GM04503 (cell line): ENCODE measurements at regions not wholly inside any gene's neighbourhood (a gene's known extent, or its start where the extent isn't known, plus 50 kb on each side); places are given as distances from the start of the nearest gene placed in this dataset.
A peak's percentile ranks its signal among the peaks of the same experiment; 100 is the strongest.
"Not testable (repeated sequence)": the region's sequence is repeated elsewhere in the genome, so short reads cannot be mapped to it uniquely, and the experiment has no call there.

Experiments
- DNase-seq: peaks from one replicate; pipeline ENCODE4 v3.0.0-alpha.2; 2012; ENCODE audit warnings: low read depth

DNA sequence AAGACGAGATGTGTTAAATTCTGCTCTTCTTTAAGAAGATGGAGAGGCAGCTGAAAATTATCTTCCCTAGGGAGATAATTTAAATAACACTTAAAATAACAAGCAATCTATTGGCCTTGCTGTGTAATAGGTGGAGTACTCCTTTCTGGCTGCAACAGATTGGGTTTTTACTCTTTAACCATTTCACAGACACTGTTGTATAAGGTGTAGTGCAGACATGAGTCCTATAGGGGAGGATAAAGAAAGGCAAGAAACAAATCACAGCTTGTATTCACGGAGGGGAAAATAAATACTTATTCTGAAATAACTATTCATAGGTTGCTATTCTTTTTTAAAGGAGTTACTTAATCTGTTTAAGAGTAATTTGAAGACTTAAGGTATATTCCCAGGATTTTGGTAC, 252.0 kb downstream of the ZPLD1 start:
- no peak for DNase-seq

DNA sequence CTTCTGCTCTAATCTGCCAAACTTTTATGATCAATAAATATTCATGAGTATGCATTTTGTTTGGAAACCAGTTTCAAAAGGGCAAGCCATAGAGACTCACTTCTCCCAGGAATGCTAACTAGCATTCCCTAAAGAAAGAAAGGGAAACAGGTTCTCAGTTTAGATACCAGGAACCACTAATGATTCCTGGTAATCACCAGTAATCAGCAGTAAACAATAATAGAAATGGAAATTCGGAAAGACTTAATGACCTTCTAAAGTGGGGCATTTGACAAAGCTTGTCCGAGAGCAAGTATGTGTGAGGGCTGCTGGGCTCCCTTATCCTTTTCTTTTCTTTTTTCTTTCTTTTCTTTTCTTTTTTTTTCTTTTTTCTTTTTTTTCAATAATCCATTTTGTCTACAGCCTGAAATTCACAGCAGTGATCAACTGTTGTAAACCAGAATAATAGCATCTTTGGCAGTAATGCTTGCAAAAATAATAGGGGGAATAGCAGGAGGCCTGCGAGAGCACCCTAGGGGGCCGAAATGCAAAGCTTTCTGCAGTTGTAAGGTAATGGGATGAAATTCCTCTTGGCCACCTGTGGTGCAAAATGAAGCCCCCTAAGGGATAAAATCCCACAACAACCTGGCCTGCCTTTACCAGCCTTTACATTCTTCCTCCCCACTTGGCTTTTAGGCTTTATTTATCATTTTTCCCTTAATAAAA, 253.2 kb downstream of the ZPLD1 start:
- no peak for DNase-seq

DNA sequence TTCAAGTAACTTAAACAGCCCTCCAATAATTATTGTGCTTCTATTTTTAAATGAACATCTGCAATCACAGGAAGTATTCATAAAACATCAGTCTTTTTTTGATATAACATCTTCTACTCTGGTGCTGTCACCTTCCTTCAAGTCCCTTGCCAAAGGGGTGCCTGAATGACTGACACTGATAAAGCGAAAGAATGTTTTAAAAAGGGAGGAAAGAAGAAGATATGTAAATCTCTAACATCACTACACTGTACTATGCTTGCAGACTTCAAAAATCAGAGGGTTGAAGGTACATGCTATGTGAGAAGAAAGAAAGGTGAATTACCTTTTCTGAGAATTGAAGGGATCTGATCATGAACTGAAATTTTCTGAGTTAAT, 253.7 kb downstream of the ZPLD1 start:
- no peak for DNase-seq

DNA sequence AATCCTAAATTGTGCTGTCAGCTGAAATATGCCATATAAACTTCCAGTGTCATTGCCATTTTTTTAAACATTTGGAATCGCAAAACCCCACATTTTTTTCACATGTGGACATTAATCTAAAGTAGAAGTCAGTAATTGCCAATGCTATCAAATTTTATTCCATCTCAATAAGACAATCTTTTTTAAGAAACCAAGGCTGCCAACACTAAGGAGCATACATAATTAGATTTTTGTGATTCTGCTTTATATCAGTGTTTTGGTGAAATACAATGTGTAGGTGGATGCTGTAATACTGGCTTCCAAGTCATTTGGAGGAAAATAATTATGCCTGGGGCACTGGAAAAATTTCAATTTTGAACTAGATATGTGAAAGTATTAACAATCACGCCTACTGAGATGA, 256.7 kb downstream of the ZPLD1 start:
- no peak for DNase-seq

DNA sequence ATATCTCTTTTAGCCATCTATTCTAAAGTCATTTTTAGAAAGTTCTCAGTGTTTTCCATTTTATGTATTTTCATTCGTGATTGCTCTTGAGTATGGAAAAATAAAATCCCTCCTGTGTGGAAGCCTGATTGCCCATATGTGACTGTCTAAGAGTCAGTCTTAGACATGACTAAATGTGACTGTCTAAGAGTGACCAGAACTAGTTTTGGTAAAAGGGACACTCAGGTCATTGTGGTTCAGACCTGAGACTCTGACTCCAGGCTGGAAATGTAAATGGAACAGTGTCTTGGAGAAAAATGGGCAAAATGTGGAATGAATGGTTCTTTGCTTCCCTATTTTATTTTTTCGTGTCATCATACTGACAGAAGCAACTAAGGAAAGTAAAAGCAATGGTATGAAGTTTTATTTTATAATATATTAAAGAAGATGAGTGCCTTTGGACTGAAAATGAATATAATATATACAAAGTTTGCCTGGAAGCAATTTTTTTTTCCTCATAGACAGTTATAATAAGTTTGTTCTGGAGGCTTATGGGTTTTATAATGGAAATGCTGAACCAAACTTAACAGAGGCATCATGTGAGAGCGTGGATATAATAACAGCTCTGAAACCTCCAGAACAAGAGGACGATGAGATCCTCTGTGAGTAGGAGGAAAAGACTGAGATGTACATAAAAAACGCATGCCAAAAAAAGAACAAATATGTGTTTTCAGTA, 264.4 kb downstream of the ZPLD1 start:
- DNase-seq, result no peak

DNA sequence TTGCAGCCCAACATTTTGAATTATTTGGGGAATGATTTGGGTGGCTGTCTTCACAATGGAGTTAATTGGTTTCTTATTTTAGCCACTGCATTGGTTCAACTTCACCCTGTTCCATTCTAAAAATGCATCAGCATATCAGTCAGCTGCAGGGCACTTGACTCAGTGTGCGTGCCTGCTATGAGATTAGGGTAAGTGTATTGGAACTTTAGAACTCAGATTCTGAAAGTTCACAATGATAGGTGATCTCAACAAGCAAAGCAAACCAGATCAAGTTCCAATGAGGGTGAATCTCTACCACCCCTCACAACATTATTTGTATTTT, 265.0 kb downstream of the ZPLD1 start:
- no peak for DNase-seq

DNA sequence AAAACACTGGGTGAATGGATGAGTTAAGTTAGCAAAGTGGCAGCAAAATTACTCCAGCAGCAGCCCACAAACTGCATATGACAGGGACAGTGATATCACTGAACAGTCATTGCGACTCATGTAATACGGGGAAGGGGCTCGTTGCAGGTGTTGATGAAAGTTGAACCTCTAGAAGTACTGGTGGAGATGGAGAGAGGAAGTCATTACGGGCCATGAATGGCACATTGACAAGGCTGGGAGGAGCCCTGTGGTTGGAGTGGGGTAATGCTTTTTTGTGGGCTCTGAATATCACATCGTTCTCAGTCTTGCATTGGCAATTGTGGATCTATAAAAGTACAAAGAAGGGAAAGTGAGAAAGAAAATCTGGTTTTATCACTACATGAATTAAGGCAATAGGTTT, 278.1 kb downstream of the ZPLD1 start:
- no peak for DNase-seq

DNA sequence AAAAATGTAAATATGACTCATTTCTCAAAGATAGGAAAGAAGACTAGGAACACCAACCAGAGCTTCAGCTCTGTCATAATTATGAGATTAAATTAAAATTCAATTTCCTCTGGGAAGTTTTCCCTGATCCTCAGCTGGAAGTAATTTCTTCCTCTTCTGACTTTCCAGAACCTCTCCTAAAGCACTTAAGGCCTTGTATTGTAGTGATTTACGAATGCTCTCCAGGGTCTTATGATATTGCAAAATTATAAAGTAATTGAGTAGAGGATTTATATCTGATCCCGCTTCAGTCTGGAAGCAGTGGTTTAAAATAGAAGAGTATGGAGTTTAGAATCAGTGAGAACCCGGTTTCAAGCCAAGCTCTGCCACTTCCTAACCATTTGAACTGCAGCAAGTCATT, 279.8 kb downstream of the ZPLD1 start:
- no peak for DNase-seq

DNA sequence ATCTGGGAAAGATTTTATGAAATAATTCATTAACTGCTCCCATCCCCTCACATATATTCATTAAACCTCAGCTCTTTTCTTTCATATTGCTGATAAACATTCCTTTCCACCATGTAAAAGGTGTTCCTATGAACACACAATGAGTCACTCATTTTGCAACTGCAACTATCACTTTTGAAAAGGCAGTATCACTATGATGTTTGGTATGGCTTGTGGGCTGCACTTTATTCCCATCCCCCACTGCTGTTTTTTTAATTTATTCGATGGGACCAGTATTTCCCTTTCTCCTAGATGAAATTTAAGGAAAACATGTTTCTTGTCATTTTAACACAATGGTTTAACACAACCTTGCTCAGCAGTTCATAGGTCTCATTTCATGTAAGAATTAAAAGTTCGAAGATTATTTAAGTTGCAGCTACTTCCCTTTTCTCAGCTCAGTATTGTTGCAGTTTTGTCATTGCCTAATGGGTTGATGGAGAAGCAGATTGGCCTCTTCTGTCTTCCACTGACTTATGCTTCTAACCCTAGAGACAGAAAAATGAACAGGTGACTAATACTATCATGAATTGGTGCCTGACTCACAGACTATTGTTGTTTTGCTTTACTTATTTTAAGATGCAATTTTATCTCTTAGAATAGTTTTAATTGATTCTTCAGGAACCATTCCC, 280.3 kb downstream of the ZPLD1 start:
- no peak for DNase-seq

DNA sequence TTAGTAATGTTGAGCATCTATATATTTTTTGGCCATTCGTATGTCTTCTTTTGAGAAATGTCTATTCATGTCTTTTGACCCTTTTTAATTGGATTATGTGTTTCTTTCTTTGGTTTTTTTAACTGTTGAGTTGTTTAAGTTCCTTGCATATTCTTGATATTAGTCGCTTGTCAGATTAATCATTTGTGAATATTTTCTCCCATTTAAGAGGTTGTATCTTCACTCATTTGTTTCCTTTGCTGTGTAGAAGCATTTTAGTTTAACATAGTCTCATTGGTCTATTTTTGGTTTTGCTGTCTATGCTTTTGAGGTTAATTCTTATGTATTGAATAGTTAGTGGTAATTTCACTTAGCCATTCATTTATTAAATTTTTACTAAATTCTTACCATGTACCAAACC, 283.8 kb downstream of the ZPLD1 start:
- no peak for DNase-seq

DNA sequence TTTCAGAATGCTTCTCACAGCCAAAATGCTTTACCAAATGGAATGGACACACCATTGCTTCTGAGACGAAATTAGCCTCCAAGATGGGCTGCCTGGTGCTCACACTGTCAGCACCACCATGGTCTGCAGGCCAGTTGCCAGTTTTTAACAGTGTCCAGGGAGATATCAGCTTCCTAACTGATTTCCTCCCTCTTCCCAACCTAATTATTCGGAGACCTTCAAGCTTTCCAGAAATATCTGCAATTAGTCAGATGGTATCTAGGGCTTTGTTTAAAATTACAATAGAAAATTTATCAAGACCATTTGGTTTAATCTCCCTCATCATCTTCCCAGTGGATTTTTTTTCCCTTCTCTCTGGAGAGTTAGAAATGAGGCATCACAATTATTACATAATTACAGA, 287.5 kb downstream of the ZPLD1 start:
- no peak for DNase-seq

DNA sequence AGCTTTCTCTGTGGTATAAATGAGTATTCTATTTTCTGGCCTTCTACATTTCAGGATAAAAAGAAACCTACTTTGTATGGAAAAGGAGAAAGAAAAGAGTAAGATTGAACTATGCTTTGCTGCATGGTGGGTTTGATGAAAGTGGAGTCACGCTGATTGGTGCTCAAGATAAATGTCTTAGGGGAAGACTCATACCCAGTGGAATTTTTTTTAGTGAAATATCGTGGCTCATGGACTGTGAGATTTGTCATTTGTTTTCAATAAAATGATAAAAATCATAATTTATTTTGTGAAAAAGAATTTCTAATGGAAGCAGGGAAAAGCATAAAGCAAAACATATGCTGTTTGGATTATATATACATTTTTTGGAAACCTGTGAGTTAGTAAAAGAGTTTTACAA, 292.5 kb downstream of the ZPLD1 start:
- no peak for DNase-seq

DNA sequence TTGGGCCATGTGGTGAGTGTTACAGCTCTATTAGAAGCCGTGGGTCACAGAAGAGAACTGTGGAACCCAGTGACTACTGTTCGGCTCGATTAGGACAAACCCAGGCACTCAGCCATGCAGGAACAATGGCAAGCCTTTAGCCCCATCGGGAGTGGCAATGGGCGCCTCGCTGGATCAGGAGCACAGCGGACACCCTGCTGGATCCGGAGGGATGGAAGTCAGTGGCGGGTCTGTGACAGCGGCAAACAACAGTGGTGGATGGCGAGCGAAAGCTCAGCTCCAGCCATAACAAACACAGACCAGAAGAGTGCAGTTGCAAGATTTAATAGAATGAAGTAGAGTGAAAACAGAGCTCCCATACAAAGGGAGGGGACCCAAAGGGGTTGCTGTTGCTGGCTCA, 297.8 kb downstream of the ZPLD1 start:
- not testable (repeated sequence) for DNase-seq

DNA sequence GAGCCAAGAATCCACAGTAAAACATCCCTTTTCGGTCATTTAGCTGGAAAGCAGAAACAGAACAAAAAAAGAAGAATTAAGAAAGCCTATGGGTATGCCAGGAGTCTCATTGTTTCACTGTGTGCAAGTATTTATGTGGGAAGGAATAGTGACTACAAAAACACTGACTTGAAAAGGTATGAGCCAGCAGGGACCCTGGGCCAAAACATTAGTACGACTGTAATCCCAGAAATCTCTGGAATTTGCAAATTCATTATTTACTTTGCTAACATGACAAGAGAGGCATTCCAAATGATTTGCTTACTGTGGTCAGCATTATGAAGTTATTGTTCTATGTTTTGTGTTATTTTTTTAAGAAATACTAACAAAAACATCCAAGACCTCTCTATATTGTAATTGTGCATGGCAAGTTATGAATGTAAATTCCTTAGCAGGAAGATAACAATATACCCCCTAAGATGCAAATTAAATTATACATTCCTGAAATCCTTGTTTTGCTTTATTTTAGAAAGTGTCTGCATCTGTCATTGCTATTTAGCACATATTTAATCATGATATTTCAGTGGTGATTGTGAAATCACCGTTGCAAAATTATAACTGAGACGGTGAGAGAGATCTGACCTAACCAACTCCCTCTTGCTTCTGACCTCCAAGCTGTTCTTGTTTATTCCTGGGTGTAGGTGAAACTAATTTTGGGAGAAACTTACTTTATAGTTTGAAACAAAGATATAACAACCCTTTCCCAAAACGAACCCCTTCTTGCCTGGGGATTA, 299.2 kb downstream of the ZPLD1 start:
- peak; percentile 56 for DNase-seq

DNA sequence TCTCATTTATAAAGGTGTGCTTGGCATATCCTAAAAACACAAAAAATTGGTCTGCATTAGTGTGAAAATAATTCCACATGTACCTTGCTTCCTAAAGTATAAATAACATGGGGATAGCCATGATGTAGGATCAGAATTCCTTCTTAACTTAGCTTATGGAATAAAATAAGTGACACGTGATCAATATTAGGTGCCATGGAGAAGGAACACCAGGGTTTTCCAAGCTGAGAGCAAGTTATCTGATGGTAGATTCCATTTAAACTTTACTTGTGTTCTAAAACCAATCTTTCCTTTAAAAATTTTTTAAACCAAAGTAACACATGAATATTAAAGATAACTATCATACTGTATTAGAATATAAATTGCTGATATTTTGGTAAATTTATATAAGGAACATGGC, 300.5 kb downstream of the ZPLD1 start:
- DNase-seq, result no peak

DNA sequence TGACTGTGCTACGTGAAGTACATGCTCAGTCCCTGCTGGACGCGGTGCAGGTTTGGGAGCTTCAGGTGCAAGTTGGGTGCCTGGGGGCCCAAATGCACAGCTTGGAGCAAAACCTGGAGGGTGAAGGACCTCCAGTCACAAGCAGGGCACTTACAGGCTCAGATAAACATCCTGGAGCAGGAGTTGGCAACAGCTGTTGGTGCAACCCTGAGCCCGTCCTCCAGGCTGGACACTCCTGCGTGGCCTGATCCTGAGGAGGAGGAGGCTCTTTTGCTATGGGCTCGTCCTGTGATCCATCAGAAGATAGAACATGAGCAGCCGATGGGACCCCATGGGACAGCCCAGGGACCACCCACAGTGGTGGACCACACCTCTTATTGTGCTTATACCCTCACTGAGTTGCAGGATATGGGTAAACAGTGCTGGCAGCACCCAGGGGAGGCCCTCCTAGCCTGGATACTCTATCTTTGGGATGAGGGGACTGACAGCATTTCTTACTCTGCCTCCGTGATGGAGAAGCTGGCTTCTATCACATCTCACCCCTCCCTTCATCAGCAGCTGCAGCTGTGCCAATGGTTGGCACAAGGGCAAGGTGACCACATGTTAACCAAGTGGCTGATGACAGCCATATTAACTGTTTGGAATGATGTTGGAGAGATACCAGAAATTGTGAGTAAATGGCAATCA, 301.6 kb downstream of the ZPLD1 start:
- DNase-seq, result no peak

DNA sequence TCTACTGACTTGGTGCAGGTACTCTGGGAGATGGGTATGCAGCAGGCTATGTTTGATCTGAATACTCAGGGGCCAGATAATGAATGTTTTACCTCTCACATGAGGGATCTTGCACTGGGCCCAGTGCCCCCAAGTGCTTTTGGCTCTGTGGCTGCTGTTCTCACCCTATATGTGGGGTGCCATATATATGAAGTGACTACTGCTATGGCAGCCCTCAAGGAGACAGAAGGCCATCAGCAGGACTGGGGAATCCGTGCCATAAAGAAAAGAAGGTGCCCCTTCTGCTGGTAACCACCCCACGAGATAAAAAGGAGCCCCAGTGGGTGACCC, 302.1 kb downstream of the ZPLD1 start:
- no peak for DNase-seq

DNA sequence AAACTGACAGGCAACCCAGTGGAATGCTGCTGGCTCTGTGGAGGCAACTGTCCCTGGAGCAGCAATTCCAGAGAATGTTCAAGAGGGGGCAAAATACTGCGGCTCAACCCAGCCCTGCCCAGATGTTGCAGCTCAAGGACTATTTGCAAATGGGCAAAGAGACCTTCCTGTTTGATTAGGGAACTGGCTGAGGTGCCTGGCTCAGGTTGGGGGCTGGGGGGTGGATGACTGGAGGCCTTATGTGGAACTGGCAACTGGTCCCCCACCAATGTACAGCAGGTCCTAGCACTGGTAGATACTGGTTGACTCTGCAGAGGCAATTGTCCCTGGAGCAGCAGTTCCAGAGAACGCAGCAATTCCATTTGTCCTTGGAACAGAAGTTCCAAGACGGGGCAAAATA, 302.5 kb downstream of the ZPLD1 start:
- DNase-seq, result no peak

DNA sequence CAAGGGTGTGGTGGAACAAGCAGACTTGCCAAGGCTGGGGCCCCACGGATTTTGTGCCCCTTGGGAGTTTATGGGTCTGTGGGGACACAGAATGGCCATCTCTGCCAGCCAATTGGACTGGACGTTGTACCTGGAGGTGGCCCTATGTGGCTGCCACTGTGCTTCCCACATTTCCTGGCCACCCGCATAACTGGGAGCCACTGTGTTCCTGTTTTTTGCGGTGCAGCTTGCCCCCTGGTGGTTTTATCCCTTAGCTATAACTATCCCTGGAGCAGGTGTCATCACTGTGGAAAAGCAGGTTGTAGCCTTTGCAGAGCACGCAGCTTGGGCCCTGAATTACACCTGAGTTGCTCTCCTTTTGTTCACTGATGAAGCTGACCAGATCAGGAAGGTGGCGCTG, 306.3 kb downstream of the ZPLD1 start:
- DNase-seq, result no peak

DNA sequence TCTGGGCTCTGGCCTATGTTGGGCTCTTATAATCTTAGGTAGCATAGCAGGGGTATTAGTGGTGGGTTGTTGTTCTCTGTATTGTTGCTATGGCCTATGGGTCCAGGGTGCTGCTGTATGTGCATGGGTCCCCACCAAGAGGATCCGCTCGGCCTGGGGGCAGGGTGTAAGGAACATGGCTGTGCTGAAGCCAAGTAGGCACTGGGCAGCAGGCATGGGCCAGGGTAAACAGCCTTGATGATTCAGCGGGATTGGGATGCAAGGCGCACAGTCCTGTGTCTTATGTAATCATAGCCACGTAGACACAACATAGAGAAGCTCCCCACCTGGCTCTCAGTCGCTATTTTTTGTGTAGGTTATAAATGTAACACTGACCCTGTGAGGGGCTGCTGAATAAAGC, 306.9 kb downstream of the ZPLD1 start:
- DNase-seq, result no peak

DNA sequence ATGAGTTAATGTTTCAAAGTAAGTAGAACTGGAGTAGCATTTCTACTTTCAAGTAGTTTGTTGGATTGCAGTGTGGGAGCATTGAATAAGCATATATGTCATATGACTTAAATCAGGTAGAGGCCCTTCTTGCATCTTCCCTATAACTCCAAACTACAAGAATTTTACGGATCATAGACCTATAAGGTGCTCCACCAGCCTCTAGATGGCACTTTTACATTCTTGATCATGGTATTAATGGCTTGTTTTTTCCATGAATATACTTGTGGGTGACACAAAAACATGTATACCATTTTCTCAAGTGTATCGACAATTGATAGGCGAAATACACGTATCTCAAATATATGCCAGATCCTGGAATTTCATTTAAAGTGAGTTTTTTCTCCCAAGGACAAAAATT, 311.1 kb downstream of the ZPLD1 start:
- no peak for DNase-seq

DNA sequence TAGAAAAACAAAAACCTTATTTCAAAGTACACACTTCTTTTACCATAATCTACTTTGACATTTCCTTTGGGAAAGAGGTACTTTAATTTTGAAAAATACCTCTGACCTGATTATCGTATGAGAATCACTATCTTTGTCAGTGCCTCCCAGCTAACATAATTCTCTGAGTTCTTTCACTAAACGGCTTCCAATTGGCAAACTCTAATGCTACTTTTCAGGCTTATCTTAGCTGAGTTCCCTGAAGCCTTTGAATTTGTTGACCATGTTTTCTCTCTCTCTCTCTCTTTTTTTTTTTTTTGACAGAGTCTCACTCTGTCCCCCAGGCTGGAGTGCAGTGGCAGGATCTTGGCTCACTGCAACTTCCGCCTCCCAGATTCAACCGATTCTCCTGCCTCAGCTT, 312.8 kb downstream of the ZPLD1 start:
- no peak for DNase-seq

DNA sequence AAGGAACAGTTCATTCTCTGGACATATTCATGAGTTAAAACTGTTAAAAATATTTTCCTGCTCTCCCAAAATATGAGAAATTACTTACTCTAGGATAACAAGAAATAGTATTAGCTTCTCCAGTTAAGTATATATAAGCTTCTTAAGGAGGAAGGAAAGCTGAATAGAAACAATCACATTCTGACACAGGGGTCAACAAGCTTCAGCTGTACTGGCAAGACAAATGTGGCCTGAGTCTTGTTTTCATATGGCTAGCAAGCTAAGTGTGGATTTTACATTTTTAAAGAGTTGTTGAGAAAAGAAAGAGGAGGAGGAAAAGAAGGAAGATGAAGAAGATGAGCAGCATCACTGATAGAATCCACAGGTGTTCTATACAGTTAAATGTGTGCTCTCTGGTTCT, 313.8 kb downstream of the ZPLD1 start:
- DNase-seq, result no peak
